ENCODE measurements at regions not wholly inside any gene's neighbourhood (a gene's known extent, or its start where the extent isn't known, plus 50 kb on each side); places are given as distances from the start of the nearest gene placed in this dataset.

GRCh38 chr5:105032917-105033316 is 1470.3 kb upstream of the NUDT12 start:
- Histone ChIP-seq H4K20me1 (ENCODE audit: insufficient read depth, low read length) (no peaks in the 10 kb centered on the region), H3K27ac (ENCODE audit: low read length) (no peak overlapping the region), H3K36me3 (replicated peaks; ENCODE audit: low read depth, low read length) (no peaks in the 10 kb centered on the region), H3K4me3 (ENCODE audit: low read length) (no peak overlapping the region), H3K9me3 (ENCODE audit: insufficient read depth, low read length) (no peaks in the 10 kb centered on the region), H3K79me2 (ENCODE audit: low read length) (no peaks in the 10 kb centered on the region), H3K4me1 (ENCODE audit: low read length) (peaks cover 6% of the 10 kb centered on the region), H3K27me3 (ENCODE audit: low read depth, low read length) (0 out of 2 replicates have a peak, but pooled peaks cover 3% of the 10 kb centered on the region), H2AFZ (ENCODE audit: low read depth, low read length) (no peak overlapping the region), H3K4me2 (ENCODE audit: low read length) (no peak overlapping the region), H3K9ac (ENCODE audit: low read length) (no peak overlapping the region)
- TF ChIP-seq CTCF (IDR thresholded peaks at IDR 0.05; ENCODE audit: low read depth, low read length) (no peak), EZH2phosphoT487 (IDR thresholded peaks at IDR 0.05; ENCODE audit: low read depth) (no peak)

GRCh38 chr5:105030153-105030552 is 1467.6 kb upstream of the NUDT12 start:
- Histone ChIP-seq H3K36me3 (replicated peaks; ENCODE audit: low read depth, low read length) (no peaks in the 10 kb centered on the region), H3K27me3 (ENCODE audit: low read depth, low read length) (0 out of 2 replicates have a peak, but pooled peaks cover 3% of the 10 kb centered on the region), H3K27ac (ENCODE audit: low read length) (no peak overlapping the region), H3K4me3 (ENCODE audit: low read length) (no peak overlapping the region), H3K79me2 (ENCODE audit: low read length) (no peaks in the 10 kb centered on the region), H4K20me1 (ENCODE audit: insufficient read depth, low read length) (no peaks in the 10 kb centered on the region), H3K9me3 (ENCODE audit: insufficient read depth, low read length) (no peaks in the 10 kb centered on the region), H3K9ac (ENCODE audit: low read length) (no peak overlapping the region), H3K4me1 (ENCODE audit: low read length) (peaks cover 6% of the 10 kb centered on the region), H2AFZ (ENCODE audit: low read depth, low read length) (no peak overlapping the region), H3K4me2 (ENCODE audit: low read length) (peak overlapping the region; percentile 54)
- TF ChIP-seq EZH2phosphoT487 (IDR thresholded peaks at IDR 0.05; ENCODE audit: low read depth) (no peak), CTCF (IDR thresholded peaks at IDR 0.05; ENCODE audit: low read depth, low read length) (no peak)

GRCh38 chr5:105015098-105015497 is 1452.5 kb upstream of the NUDT12 start:
- H3K9ac ChIP-seq (ENCODE audit: low read length), result no peak overlapping the region
- H2AFZ ChIP-seq (ENCODE audit: low read depth, low read length), result no peak overlapping the region
- no peaks in the 10 kb centered on the region for H3K79me2 ChIP-seq (ENCODE audit: low read length)
- H3K9me3 ChIP-seq (ENCODE audit: insufficient read depth, low read length), result no peaks in the 10 kb centered on the region
- H3K27me3 ChIP-seq (ENCODE audit: low read depth, low read length), result no peaks in the 10 kb centered on the region
- H3K4me1 ChIP-seq (ENCODE audit: low read length), result no peaks in the 10 kb centered on the region
- no peak overlapping the region for H3K27ac ChIP-seq (ENCODE audit: low read length)
- no peaks in the 10 kb centered on the region for H3K36me3 ChIP-seq (replicated peaks; ENCODE audit: low read depth, low read length)
- H3K4me3 ChIP-seq (ENCODE audit: low read length), result no peak overlapping the region
- TF ChIP-seq EZH2phosphoT487 (IDR thresholded peaks at IDR 0.05; ENCODE audit: low read depth), result no peak
- H3K4me2 ChIP-seq (ENCODE audit: low read length), result no peak overlapping the region
- H4K20me1 ChIP-seq (ENCODE audit: insufficient read depth, low read length), result no peaks in the 10 kb centered on the region

GRCh38 chr5:104998572-104998971 is 1436.0 kb upstream of the NUDT12 start:
- no peak overlapping the region for H3K4me3 ChIP-seq (ENCODE audit: low read length)
- TF ChIP-seq EZH2phosphoT487 (IDR thresholded peaks at IDR 0.05; ENCODE audit: low read depth), result no peak
- no peaks in the 10 kb centered on the region for H3K9me3 ChIP-seq (ENCODE audit: insufficient read depth, low read length)
- H3K79me2 ChIP-seq (ENCODE audit: low read length), result no peaks in the 10 kb centered on the region
- no peak overlapping the region for H3K27ac ChIP-seq (ENCODE audit: low read length)
- H3K4me1 ChIP-seq (ENCODE audit: low read length), result no peaks in the 10 kb centered on the region
- no peak overlapping the region for H3K9ac ChIP-seq (ENCODE audit: low read length)
- no peaks in the 10 kb centered on the region for H3K27me3 ChIP-seq (ENCODE audit: low read depth, low read length)
- no peaks in the 10 kb centered on the region for H3K36me3 ChIP-seq (replicated peaks; ENCODE audit: low read depth, low read length)
- no peak overlapping the region for H2AFZ ChIP-seq (ENCODE audit: low read depth, low read length)
- no peak overlapping the region for H3K4me2 ChIP-seq (ENCODE audit: low read length)
- H4K20me1 ChIP-seq (ENCODE audit: insufficient read depth, low read length), result no peaks in the 10 kb centered on the region

- H3K4me3 ChIP-seq (ENCODE audit: low read length), result no peak overlapping the region
- no peaks in the 10 kb centered on the region for H3K36me3 ChIP-seq (replicated peaks; ENCODE audit: low read depth, low read length)
- TF ChIP-seq CTCF (IDR thresholded peaks at IDR 0.05; ENCODE audit: low read depth, low read length) (no peak), EZH2phosphoT487 (IDR thresholded peaks at IDR 0.05; ENCODE audit: low read depth) (no peak)
- H3K27ac ChIP-seq (ENCODE audit: low read length), result no peak overlapping the region
- no peaks in the 10 kb centered on the region for H3K79me2 ChIP-seq (ENCODE audit: low read length)
- H2AFZ ChIP-seq (ENCODE audit: low read depth, low read length), result no peak overlapping the region
- H3K4me2 ChIP-seq (ENCODE audit: low read length), result no peak overlapping the region
- H4K20me1 ChIP-seq (ENCODE audit: insufficient read depth, low read length), result no peaks in the 10 kb centered on the region
- no peaks in the 10 kb centered on the region for H3K27me3 ChIP-seq (ENCODE audit: low read depth, low read length)
- H3K4me1 ChIP-seq (ENCODE audit: low read length), result no peaks in the 10 kb centered on the region
- no peaks in the 10 kb centered on the region for H3K9me3 ChIP-seq (ENCODE audit: insufficient read depth, low read length)
- no peak overlapping the region for H3K9ac ChIP-seq (ENCODE audit: low read length)
Observed at GRCh38 chr5:104998169-104998568, 1435.6 kb upstream of the NUDT12 start.
